Tibial nerve (tissue), 4 donors: ENCODE measurements at regions not wholly inside any gene's neighbourhood (a gene's known extent, or its start where the extent isn't known, plus 50 kb on each side); places are given as distances from the start of the nearest gene placed in this dataset.

Experiments
- DNase-seq, 2 donors: peaks; one replicate each; pipeline ENCODE4 v3.0.0-alpha.2; 2019; ENCODE audit warnings: low spot score in 2 of 2
- H3K27ac ChIP-seq, 4 donors: fragments of 200-600 bp; sonication (generic) in 3 of 4; one replicate each; pipeline ENCODE4 v1.5.1; 2017 to 2019; ENCODE audit warnings: mild to moderate bottlenecking in 1 of 4
- H3K27me3 ChIP-seq, 2 donors: fragments of 200-600 bp; sonication (generic) in 1 of 2; one replicate each; pipeline versions ENCODE4 v1.5.1 to v1.6.0; 2017 to 2019
- H3K36me3 ChIP-seq, 3 donors: fragments of 200-600 bp; sonication (generic); one replicate each; pipeline ENCODE4 v1.5.1; 2018 to 2019
- H3K4me1 ChIP-seq, 4 donors: fragments of 200-600 bp; sonication (generic) in 3 of 4; one replicate each; pipeline ENCODE4 v1.5.1; 2017 to 2019
- H3K4me3 ChIP-seq, 4 donors: fragments of 200-600 bp; sonication (generic) in 3 of 4; one replicate each; pipeline ENCODE4 v1.5.1; 2017 to 2019; ENCODE audit warnings: mild to moderate bottlenecking in 1 of 4, moderate library complexity in 1 of 4
- H3K9me3 ChIP-seq, 4 donors: fragments of 200-600 bp; sonication (generic) in 3 of 4; one replicate each; pipeline ENCODE4 v1.5.1; 2017 to 2019
- CTCF ChIP-seq, 5 experiments: fragments of 200-600 bp in 3 of 5; fragments of 450-650 bp in 2 of 5; sonication (generic) in 3 of 5; IDR thresholded peaks; one replicate each; pipeline ENCODE4 v1.5.1; 2016 to 2019; ENCODE audit warnings: antibody characterized with exemption in 5 of 5, mild to moderate bottlenecking in 3 of 5, moderate library complexity in 2 of 5
- EP300 ChIP-seq, 2 donors: sonication (generic); formaldehyde crosslinking; IDR thresholded peaks; one replicate each; pipeline ENCODE4 v1.6.1; 2017; ENCODE audit warnings: antibody characterized with exemption in 2 of 2, mild to moderate bottlenecking in 1 of 2
- POLR2A ChIP-seq, 2 donors: fragments of 450-650 bp; IDR thresholded peaks; one replicate each; pipeline ENCODE4 v1.6.1; 2017; ENCODE audit warnings: antibody characterized with exemption in 2 of 2, mild to moderate bottlenecking in 2 of 2, moderate library complexity in 2 of 2
- WGBS, 2 donors: methylation state at CpG; one replicate each; pipeline ENCODE4 v1.1.5; 2018; 5-methylcytosine and 5-hydroxymethylcytosine counted together

DNA sequence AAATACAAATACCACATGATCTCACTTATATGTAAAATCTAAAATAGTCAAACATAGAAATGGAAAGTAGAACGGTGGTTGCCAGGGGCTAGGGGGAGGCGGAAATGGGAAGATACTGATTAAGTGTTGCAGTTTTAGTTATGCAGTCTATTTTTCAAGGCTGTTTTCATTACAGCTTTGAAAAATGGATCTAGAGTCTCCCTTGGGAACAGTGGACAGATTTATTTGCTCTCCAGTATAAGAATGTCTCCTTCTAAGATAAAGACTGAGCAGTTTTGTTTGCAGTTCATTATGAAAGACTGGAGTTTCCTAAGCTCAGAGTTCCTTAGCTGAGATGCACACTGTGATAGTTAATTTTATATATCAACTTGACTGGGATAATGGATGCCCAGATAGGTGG lies 202.5 kb downstream of the KLHL28 start:
- Histone ChIP-seq H3K9me3 (no peaks in the 10 kb centered on the region), H3K36me3 (no peaks in the 10 kb centered on the region), H3K27me3 (no peaks in the 10 kb centered on the region), H3K4me3 (no peak overlapping the region), H3K27ac (no peak overlapping the region), H3K4me1 (no peaks in the 10 kb centered on the region)
- WGBS, 2 donors: 71% methylated on average over 2 of the region's 2 CpGs
- DNase-seq: no peak
- TF ChIP-seq CTCF (IDR thresholded peaks at IDR 0.05) (no peak), EP300 (IDR thresholded peaks at IDR 0.05) (no peak), POLR2A (IDR thresholded peaks at IDR 0.05) (no peak)

DNA sequence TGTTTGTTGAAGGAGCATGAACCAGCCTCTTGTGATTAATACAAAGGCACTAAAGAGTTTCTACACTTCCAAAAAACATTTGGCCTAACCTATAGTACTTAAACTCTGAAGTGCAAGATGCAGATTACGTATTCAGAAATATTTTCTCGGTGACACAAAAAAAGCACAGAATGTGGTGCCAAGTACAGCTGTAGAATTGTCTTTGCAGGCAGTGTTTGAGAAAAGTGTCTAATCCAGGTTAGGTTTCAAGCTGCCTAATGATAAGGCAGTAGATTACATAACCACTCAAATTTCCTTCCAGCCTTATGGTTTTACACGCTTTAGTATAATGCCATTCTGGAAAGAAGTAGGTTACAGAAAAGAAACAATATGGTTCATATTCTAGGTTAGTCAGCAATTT lies 205.2 kb downstream of the KLHL28 start:
- H3K4me1 ChIP-seq: no peaks in the 10 kb centered on the region
- 62 to 68% methylated on average over 3 of the region's 3 CpGs for WGBS, 2 donors
- DNase-seq: no peak
- no peak overlapping the region for H3K27ac ChIP-seq
- H3K27me3 ChIP-seq: no peaks in the 10 kb centered on the region
- TF ChIP-seq EP300 (IDR thresholded peaks at IDR 0.05) (no peak), POLR2A (IDR thresholded peaks at IDR 0.05) (no peak), CTCF (IDR thresholded peaks at IDR 0.05) (no peak)
- H3K4me3 ChIP-seq: no peak overlapping the region
- no peaks in the 10 kb centered on the region for H3K36me3 ChIP-seq
- H3K9me3 ChIP-seq: no peaks in the 10 kb centered on the region

GRCh38 chr14:44745371-44745770 lies 216.4 kb downstream of the KLHL28 start:
- 94 to 100% methylated on average over 1 of the region's 1 CpG for whole genome bisulfite sequencing, 2 donors
- no peak for TF ChIP-seq POLR2A (IDR thresholded peaks at IDR 0.05)
- TF ChIP-seq CTCF (IDR thresholded peaks at IDR 0.05): no peak
- TF ChIP-seq EP300 (IDR thresholded peaks at IDR 0.05): no peak

GRCh38 chr14:44742202-44742601 lies 219.5 kb downstream of the KLHL28 start:
- no peak for DNase-seq
- Histone ChIP-seq H3K9me3 (peaks cover 0 to 6% (median 0%) of the 10 kb centered on the region in 4 donors), H3K36me3 (no peaks in the 10 kb centered on the region), H3K27ac (no peak overlapping the region), H3K4me3 (no peak overlapping the region), H3K4me1 (no peaks in the 10 kb centered on the region), H3K27me3 (no peaks in the 10 kb centered on the region)
- TF ChIP-seq POLR2A (IDR thresholded peaks at IDR 0.05) (no peak), EP300 (IDR thresholded peaks at IDR 0.05) (no peak), CTCF (IDR thresholded peaks at IDR 0.05) (no peak)
- WGBS, 2 donors: 88 to 98% methylated on average over 6 of the region's 6 CpGs

More at GRCh38 chr14:44745371-44745770, 216.4 kb downstream of the KLHL28 start:
- Histone ChIP-seq H3K36me3 (no peaks in the 10 kb centered on the region), H3K9me3 (peaks cover 0 to 13% (median 0%) of the 10 kb centered on the region in 4 donors), H3K27ac (no peak overlapping the region), H3K4me1 (no peaks in the 10 kb centered on the region), H3K27me3 (no peaks in the 10 kb centered on the region), H3K4me3 (no peak overlapping the region)
- no peak for DNase-seq

DNA sequence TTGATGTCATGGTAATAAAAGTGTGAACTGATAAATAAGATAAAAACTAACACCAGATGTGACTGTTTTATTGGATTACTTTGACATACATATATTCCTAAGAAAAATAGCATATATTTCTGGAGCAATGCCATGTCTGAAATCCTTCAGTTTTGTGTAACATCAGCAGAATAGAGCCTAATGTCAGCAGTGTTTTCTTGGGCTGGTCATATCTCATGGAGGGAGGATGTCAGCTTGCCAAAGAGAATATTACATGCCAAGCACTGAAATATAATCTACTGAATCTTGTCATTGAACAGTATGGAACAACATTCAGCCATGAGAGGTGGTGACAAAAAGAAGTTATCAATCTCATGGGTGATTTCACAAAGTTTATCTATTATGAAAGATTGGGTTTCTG lies 220.3 kb downstream of the KLHL28 start:
- H3K4me3 ChIP-seq: no peak overlapping the region
- no peaks in the 10 kb centered on the region for H3K36me3 ChIP-seq
- H3K27me3 ChIP-seq: no peaks in the 10 kb centered on the region
- DNase-seq: no peak
- no peaks in the 10 kb centered on the region for H3K4me1 ChIP-seq
- H3K27ac ChIP-seq: no peak overlapping the region
- no peaks in the 10 kb centered on the region for H3K9me3 ChIP-seq
- TF ChIP-seq POLR2A (IDR thresholded peaks at IDR 0.05) (no peak), EP300 (IDR thresholded peaks at IDR 0.05) (no peak), CTCF (IDR thresholded peaks at IDR 0.05) (no peak)
